GM12875 (cell line): ENCODE measurements at regions not wholly inside any gene's neighbourhood (a gene's known extent, or its start where the extent isn't known, plus 50 kb on each side); places are given as distances from the start of the nearest gene placed in this dataset.

ENCODE experiments used
- H3K4me3 ChIP-seq: one replicate; pipeline ENCODE4 v1.5.1; 2011; ENCODE audit warnings: low read depth, low read length, control low read depth
- TF ChIP-seq, protein P1 (sequence below): IDR thresholded peaks from 2 replicates; pipeline ENCODE4 v1.5.1; 2011; ENCODE audit warnings: low read depth, mild to moderate bottlenecking, control low read depth, inconsistent platforms, low read length, moderate library complexity, borderline replicate concordance; ENCODE audit not compliant: insufficient read depth

DNA sequence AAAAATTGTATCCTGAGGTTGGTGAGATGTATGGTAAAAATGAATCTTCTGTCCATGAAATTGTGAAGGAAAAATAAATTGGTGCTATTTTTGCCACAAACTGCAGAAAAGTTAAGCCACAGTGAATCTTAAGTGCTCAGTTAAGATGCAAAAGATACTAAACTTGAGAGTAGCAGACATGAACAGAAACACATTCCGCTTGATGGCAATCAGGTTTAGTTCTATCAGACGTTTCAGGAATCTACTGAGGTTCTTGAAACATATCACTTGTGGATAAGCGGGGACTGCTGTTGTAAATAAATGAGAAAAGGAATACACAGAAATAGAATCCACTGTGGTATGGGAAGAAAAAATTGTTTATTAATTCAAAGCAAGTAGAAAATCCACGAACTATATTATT is 311.2 kb upstream of the PRR16 start:
- TF ChIP-seq, protein P1, sequence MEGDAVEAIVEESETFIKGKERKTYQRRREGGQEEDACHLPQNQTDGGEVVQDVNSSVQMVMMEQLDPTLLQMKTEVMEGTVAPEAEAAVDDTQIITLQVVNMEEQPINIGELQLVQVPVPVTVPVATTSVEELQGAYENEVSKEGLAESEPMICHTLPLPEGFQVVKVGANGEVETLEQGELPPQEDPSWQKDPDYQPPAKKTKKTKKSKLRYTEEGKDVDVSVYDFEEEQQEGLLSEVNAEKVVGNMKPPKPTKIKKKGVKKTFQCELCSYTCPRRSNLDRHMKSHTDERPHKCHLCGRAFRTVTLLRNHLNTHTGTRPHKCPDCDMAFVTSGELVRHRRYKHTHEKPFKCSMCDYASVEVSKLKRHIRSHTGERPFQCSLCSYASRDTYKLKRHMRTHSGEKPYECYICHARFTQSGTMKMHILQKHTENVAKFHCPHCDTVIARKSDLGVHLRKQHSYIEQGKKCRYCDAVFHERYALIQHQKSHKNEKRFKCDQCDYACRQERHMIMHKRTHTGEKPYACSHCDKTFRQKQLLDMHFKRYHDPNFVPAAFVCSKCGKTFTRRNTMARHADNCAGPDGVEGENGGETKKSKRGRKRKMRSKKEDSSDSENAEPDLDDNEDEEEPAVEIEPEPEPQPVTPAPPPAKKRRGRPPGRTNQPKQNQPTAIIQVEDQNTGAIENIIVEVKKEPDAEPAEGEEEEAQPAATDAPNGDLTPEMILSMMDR, result no peak

DNA sequence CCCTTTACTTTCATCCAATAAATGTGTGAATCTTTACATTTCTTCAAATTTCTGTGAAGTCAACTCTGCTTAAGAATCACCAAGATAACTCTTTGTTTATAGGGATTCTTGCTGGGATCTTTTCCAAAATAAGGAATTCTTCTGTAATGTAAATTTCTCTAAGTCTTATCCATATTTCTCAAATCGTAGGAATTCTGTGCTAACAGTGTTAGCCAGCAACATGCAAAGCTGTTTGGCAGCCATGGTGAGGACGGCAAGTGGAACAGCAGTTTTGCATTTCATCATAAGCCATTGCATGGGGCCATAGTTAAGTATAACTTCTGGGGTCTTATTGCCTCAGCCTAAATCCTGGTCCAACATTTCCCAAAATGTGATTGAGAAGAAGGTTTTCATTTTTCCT is 310.5 kb upstream of the PRR16 start:
- no peak overlapping the region for H3K4me3 ChIP-seq
- TF ChIP-seq, protein P1, result no peak

More for the DNA sequence above, 311.2 kb upstream of the PRR16 start:
- no peak overlapping the region for H3K4me3 ChIP-seq

DNA sequence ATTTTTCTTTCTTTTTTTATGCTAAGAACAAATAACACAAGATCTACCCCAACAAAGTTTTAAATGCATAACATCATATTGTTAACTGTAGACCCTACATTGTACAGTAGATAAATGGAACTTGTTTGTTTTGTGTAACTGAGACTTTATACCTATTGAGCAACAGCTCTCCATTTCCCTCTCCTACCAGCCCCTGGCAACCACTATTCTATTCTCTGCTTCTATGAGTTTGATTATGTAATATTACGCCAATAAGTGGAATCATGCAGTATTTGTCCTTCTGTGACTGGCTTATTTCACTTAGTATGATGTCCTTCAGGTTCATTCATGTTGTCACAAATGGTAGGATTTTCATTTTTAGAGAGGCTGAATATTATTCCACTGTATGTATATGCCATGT is 308.2 kb upstream of the PRR16 start:
- H3K4me3 ChIP-seq, result no peak overlapping the region
- TF ChIP-seq, protein P1, result no peak

DNA sequence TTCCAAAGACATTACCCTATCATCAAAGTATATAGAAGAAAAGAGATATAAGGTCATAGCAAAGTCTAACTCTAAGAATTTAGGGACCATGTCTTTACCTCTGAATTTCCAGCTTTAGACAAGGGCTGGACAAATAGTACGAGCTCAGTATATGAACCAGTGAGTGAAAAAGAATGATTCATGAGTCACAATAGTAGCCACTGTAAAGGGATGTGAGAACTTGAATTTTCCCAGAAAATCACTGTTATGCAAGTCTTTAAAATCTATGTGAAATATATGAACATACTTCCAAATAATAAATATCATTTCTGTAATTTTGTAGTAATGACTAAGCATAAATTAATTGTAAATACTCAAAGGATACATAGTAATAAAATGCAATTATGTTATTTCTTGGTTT is 305.9 kb upstream of the PRR16 start:
- TF ChIP-seq, protein P1, result no peak
- H3K4me3 ChIP-seq, result no peak overlapping the region

DNA sequence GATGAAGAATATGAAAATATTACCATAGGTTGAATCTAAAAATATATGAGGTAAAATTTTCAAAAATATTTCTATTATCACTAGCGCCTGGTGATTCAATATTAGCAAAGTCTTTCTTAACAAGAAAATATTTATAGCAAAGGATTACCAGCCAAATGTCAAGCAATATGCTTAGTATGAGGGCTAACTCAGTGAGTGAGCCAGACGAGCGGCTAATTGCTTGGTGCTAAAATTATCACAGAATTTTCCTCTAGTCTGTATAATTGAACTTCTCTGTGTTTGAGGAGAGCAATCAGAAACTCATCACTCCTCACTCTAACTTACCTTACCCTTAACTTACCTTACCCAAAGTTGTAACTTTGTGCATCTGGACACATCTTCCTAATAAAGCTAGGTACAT is 304.9 kb upstream of the PRR16 start:
- no peak overlapping the region for H3K4me3 ChIP-seq
- TF ChIP-seq, protein P1, result no peak

DNA sequence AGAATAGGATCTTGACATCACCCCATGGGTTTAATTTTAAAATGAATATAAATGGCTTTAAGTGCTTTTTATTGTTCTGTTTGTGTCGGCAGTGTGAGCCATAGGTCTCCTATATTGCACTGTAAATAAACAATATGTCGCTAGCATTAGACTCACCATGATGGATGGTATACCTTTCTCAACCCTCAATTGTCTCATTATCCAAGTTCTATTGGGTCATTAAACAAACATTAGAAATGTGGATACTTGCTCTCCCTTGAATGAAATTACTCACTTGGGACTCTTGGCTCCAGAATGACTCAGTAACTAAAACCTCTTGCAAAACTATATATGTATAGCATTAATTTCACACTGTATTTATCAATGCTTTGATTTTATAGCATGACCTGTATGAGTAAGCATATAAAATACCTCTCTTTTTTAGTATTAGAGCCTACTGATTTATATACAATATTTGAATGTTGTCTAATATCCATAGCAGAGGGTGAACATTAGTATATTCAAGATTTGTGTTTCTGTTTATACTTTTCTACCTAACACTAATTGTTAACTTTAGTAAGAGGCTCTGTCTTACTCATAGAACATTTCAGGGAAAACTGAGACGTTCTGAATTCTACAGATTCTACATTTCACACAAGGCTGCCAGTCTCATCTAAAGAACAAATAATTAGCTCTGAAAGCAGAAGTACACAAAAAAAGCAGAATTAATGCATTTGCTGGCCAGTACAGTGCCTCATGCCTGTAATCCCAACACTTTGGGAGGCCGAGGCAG is 303.8 kb upstream of the PRR16 start:
- H3K4me3 ChIP-seq, result no peak overlapping the region
- TF ChIP-seq, protein P1, result no peak

DNA sequence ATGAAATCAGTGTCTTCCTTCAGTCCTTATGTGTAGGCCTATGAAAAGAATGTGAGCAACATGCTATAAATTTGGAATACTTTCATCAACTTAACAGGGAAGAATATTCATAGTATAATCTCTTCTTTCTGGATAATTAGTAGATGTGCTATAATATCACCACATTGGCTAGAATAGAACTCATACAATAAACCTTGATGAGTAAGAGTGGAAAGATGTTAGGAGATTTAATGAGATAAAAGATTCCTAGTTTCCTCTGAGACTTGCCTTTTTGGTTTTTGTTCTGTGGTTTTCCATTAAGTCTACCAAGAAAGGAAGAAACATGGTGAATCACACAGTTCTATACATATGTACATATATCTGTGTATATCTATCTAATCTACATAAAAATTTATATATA is 301.8 kb upstream of the PRR16 start:
- TF ChIP-seq, protein P1, result no peak
- no peak overlapping the region for H3K4me3 ChIP-seq
